ENCODE measurements at regions not wholly inside any gene's neighbourhood (a gene's known extent, or its start where the extent isn't known, plus 50 kb on each side); places are given as distances from the start of the nearest gene placed in this dataset.

DNA sequence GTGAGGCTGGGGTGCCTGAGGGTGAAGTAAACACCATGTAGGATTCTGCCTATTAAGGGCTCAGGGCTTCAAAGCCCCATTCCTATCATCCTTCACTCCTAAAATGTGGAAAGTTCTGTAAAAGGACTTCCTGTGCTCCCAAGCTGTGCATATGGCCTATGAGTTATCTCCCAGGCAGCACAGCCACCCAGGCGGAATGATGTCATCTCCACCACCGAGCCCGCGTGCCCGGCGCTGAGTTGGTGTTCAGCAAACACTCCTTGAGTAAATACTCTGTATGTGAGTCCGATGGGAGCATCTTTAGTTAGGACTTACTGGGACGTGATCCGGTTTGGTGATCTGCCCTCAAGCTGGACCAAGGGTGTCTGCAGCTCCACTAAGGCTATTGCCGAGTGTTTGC lies 437.3 kb downstream of the MED13L start:
- WGBS, 2 experiments: 84 to 87% methylated on average over 10 of the region's 10 CpGs
- no peaks in the 10 kb centered on the region for H3K9me3 ChIP-seq (ENCODE audit: control insufficient read depth, low read length)
- no peak overlapping the region for H3K27ac ChIP-seq (ENCODE audit: insufficient read depth, low read depth, low read length, poor library complexity, severe bottlenecking)
- no peaks in the 10 kb centered on the region for H3K27me3 ChIP-seq (ENCODE audit: control insufficient read depth, insufficient read depth, low read length, poor library complexity, severe bottlenecking)
- H3K4me1 ChIP-seq (ENCODE audit: control insufficient read depth, insufficient read depth, low read length): no peaks in the 10 kb centered on the region
- H3K4me3 ChIP-seq (ENCODE audit: insufficient read depth, low read depth, low read length): no peak overlapping the region
- H3K36me3 ChIP-seq (ENCODE audit: control insufficient read depth, insufficient read depth, low read length): no peaks in the 10 kb centered on the region

DNA sequence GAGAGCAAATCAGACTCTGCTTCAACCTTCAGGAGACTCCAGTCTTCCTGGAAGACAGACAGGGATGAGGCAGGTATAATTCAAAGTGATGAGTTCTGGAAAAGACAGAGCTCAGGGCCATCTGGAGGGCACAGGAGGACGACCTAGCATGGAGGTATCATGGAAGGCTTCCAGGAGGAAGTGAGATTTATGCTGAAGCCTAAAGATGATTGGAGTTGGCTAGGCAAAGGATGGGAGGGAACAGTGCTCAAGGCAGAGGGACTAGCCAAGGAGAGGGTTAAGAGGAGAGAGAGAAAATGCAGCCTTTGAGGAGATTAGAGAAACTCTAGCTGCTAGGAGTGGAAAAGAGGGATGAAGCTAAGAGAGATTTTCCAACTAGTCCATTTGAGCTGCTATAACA lies 438.5 kb downstream of the MED13L start:
- Histone ChIP-seq H3K27me3 (ENCODE audit: control insufficient read depth, insufficient read depth, low read length, poor library complexity, severe bottlenecking) (no peaks in the 10 kb centered on the region), H3K27ac (ENCODE audit: insufficient read depth, low read depth, low read length, poor library complexity, severe bottlenecking) (no peak overlapping the region), H3K4me3 (ENCODE audit: insufficient read depth, low read depth, low read length) (no peak overlapping the region), H3K9me3 (ENCODE audit: control insufficient read depth, low read length) (no peaks in the 10 kb centered on the region), H3K36me3 (ENCODE audit: control insufficient read depth, insufficient read depth, low read length) (no peaks in the 10 kb centered on the region), H3K4me1 (ENCODE audit: control insufficient read depth, insufficient read depth, low read length) (no peaks in the 10 kb centered on the region)
- 77 to 80% methylated on average over 1 of the region's 1 CpG for WGBS, 2 experiments

DNA sequence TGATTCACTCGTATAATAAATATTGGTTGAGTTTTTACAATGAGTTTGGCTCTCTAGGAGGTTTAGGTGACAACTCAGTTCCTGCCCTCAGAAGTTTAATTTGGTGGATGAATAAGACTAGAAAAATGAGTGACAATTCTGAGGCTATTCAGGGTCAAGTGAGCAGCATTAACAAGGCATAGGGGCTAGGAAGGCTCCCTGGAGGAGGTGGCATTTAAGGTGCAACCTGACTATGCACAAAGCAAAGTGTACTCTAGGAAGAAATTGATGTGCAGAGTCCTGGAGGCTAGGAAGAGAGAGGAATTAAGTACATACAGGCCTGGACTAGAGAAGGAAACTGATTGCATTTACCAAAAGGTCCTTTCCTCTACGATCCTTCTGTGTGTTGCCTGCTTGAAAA lies 440.3 kb downstream of the MED13L start:
- 88 to 100% methylated on average over 2 of the region's 2 CpGs for WGBS, 2 experiments

DNA sequence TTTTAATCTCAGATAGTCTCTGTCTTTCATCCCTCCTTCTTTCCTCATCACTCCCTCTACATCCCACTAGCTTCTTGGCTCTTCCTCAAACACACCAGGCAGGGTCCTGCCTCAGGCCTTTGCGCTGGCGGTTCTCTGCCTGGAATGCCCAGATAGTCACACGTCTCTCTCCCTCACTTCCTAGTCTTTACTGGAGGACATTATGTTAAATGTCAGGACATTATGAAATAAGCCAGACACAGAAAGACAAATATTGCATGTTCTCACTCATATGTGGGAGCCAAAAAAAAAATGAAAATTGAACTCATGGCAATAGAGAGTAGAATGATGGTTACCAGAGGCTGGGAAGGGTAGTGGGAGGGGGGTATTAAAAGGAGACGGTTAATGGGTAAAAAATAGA lies 442.0 kb downstream of the MED13L start:
- Histone ChIP-seq H3K9me3 (ENCODE audit: control insufficient read depth, low read length) (no peaks in the 10 kb centered on the region), H3K36me3 (ENCODE audit: control insufficient read depth, insufficient read depth, low read length) (no peaks in the 10 kb centered on the region), H3K4me3 (ENCODE audit: insufficient read depth, low read depth, low read length) (no peak overlapping the region), H3K4me1 (ENCODE audit: control insufficient read depth, insufficient read depth, low read length) (no peaks in the 10 kb centered on the region), H3K27ac (ENCODE audit: insufficient read depth, low read depth, low read length, poor library complexity, severe bottlenecking) (no peak overlapping the region), H3K27me3 (ENCODE audit: control insufficient read depth, insufficient read depth, low read length, poor library complexity, severe bottlenecking) (no peaks in the 10 kb centered on the region)
- WGBS, 2 experiments: 94 to 100% methylated on average over 4 of the region's 4 CpGs

More for the DNA sequence above, 440.3 kb downstream of the MED13L start:
- H3K4me3 ChIP-seq (ENCODE audit: insufficient read depth, low read depth, low read length): no peak overlapping the region
- no peaks in the 10 kb centered on the region for H3K4me1 ChIP-seq (ENCODE audit: control insufficient read depth, insufficient read depth, low read length)
- H3K9me3 ChIP-seq (ENCODE audit: control insufficient read depth, low read length): no peaks in the 10 kb centered on the region
- H3K27ac ChIP-seq (ENCODE audit: insufficient read depth, low read depth, low read length, poor library complexity, severe bottlenecking): no peak overlapping the region
- no peaks in the 10 kb centered on the region for H3K36me3 ChIP-seq (ENCODE audit: control insufficient read depth, insufficient read depth, low read length)
- H3K27me3 ChIP-seq (ENCODE audit: control insufficient read depth, insufficient read depth, low read length, poor library complexity, severe bottlenecking): no peaks in the 10 kb centered on the region

DNA sequence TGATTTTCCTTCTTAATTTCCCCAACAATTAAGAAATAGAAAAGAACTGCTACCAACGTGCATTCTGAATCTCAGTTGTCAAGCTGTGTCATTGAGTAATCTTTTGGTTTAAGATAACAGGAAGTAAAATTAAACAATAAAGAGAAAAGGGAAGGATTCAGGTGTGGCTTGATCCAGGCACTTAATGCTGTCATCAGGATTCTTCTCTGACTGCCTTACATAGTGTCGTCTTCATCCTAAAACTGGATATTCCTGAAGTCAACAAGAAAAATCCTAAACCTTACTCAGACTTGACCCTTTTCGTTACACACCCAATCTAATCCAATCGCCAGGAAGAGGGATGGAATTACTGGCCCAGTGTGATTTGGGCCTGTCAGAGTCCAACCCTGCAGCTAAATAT lies 443.8 kb downstream of the MED13L start:
- no peak overlapping the region for H3K27ac ChIP-seq (ENCODE audit: insufficient read depth, low read depth, low read length, poor library complexity, severe bottlenecking)
- no peak overlapping the region for H3K4me3 ChIP-seq (ENCODE audit: insufficient read depth, low read depth, low read length)
- 92 to 95% methylated on average over 4 of the region's 4 CpGs for WGBS, 2 experiments

DNA sequence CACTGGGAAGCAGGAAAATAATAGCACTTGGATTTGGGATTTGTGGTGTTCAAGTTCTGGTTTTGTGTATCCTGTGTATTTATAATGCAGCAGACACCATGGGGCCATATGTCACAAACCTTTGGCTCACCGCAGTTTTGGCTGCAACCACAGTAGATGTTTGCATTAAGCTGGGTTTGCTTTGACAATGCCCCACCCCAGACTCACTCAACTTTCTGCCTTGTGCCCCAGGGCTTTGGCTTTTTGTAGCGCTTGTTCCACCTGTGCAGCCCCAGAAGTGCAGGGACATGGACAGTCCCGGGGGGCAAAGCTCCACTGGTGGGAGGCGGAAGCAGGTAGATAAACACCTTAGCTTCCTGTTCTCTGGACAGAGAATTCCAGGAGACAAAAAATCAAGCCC lies 446.9 kb downstream of the MED13L start:
- Histone ChIP-seq H3K9me3 (ENCODE audit: control insufficient read depth, low read length) (no peaks in the 10 kb centered on the region), H3K4me1 (ENCODE audit: control insufficient read depth, insufficient read depth, low read length) (no peaks in the 10 kb centered on the region), H3K36me3 (ENCODE audit: control insufficient read depth, insufficient read depth, low read length) (no peaks in the 10 kb centered on the region), H3K27ac (ENCODE audit: insufficient read depth, low read depth, low read length, poor library complexity, severe bottlenecking) (no peak overlapping the region), H3K4me3 (ENCODE audit: insufficient read depth, low read depth, low read length) (no peak overlapping the region), H3K27me3 (ENCODE audit: control insufficient read depth, insufficient read depth, low read length, poor library complexity, severe bottlenecking) (no peaks in the 10 kb centered on the region)
- 92 to 97% methylated on average over 4 of the region's 4 CpGs for WGBS, 2 experiments

More for the DNA sequence above, 443.8 kb downstream of the MED13L start:
- no peaks in the 10 kb centered on the region for H3K36me3 ChIP-seq (ENCODE audit: control insufficient read depth, insufficient read depth, low read length)
- H3K9me3 ChIP-seq (ENCODE audit: control insufficient read depth, low read length): no peaks in the 10 kb centered on the region
- no peaks in the 10 kb centered on the region for H3K4me1 ChIP-seq (ENCODE audit: control insufficient read depth, insufficient read depth, low read length)
- H3K27me3 ChIP-seq (ENCODE audit: control insufficient read depth, insufficient read depth, low read length, poor library complexity, severe bottlenecking): no peaks in the 10 kb centered on the region

DNA sequence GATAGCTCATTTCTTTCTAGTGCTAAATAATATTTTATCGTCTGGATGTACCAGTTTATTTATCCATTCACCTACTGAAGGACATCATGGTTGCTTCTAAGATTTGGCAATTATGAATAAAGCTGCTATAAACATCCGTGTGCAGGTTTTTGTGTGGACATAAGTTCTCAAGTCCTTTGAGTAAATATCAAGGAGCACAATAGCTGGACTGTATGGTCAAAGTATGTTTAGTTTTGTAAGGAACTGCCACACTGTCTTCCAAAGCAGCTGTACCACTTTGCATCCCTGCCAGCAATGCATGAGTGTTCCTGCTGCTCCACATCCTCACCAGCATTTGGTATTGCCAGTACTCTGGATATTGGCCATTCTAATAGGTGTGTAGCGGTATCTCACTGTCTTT lies 447.4 kb downstream of the MED13L start:
- Histone ChIP-seq H3K4me1 (ENCODE audit: control insufficient read depth, insufficient read depth, low read length) (no peaks in the 10 kb centered on the region), H3K9me3 (ENCODE audit: control insufficient read depth, low read length) (no peaks in the 10 kb centered on the region), H3K27me3 (ENCODE audit: control insufficient read depth, insufficient read depth, low read length, poor library complexity, severe bottlenecking) (no peaks in the 10 kb centered on the region), H3K27ac (ENCODE audit: insufficient read depth, low read depth, low read length, poor library complexity, severe bottlenecking) (no peak overlapping the region), H3K4me3 (ENCODE audit: insufficient read depth, low read depth, low read length) (no peak overlapping the region), H3K36me3 (ENCODE audit: control insufficient read depth, insufficient read depth, low read length) (no peaks in the 10 kb centered on the region)
- WGBS, 2 experiments: 89 to 93% methylated on average over 1 to 3 of the region's 3 CpGs

DNA sequence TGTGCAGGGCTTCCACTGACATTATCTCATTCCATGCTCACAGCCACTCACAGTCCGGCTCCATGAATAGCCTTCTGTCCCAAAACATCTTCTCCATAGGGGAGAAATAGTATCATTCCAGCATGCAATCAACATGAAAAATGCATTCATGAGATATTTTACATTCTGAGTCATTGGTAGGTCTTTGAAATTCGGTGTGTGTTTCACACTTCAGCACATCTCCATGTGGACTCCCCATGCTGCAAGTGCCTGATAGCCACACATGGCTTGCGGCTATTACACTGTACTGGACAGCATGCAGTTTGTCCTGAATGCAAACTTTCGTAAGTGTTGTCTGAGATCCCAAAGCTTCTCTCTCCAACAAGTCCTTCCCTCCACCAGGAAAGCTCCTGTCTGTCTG lies 449.3 kb downstream of the MED13L start:
- Histone ChIP-seq H3K27ac (ENCODE audit: insufficient read depth, low read depth, low read length, poor library complexity, severe bottlenecking) (no peak overlapping the region), H3K4me1 (ENCODE audit: control insufficient read depth, insufficient read depth, low read length) (no peaks in the 10 kb centered on the region), H3K4me3 (ENCODE audit: insufficient read depth, low read depth, low read length) (no peak overlapping the region), H3K9me3 (ENCODE audit: control insufficient read depth, low read length) (no peaks in the 10 kb centered on the region), H3K27me3 (ENCODE audit: control insufficient read depth, insufficient read depth, low read length, poor library complexity, severe bottlenecking) (no peaks in the 10 kb centered on the region), H3K36me3 (ENCODE audit: control insufficient read depth, insufficient read depth, low read length) (no peaks in the 10 kb centered on the region)
- WGBS, 2 experiments: 88 to 91% methylated on average over 4 of the region's 4 CpGs

DNA sequence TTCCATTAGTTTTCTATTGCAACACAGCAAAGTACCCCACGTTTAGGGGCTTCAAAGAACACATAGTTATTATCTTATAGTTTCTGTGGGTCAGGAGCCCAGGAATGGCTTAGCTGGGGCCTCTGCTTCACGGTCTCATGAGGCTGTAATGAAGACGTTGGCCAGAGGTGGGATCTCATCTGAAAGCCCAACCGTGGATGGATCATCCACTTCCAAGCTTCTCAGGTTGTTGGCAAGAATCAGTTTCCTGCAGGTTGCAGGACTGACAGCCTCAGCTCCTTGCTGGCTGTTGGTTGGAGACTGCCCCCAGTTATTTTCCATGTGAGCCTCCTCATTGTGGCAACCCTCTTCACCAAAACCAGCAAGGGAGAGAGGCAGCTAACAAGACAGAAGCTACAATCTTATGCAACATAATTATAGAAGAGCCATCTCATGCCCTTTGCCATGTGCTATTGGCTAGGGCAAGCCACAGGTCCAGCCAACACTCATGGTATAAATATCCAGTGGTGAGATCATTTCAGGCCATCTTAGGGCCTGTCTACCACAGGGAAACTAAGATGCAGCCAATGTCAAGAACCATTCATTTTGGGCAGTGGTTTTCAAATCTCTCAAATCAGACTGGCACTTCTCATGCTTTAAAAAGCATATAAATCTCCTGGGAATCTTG lies 452.4 kb downstream of the MED13L start:
- no peak overlapping the region for H3K27ac ChIP-seq (ENCODE audit: insufficient read depth, low read depth, low read length, poor library complexity, severe bottlenecking)
- H3K27me3 ChIP-seq (ENCODE audit: control insufficient read depth, insufficient read depth, low read length, poor library complexity, severe bottlenecking): no peaks in the 10 kb centered on the region
- no peak overlapping the region for H3K4me3 ChIP-seq (ENCODE audit: insufficient read depth, low read depth, low read length)
- no peaks in the 10 kb centered on the region for H3K36me3 ChIP-seq (ENCODE audit: control insufficient read depth, insufficient read depth, low read length)
- no peaks in the 10 kb centered on the region for H3K9me3 ChIP-seq (ENCODE audit: control insufficient read depth, low read length)
- WGBS, 2 experiments: 92 to 95% methylated on average over 3 to 4 of the region's 4 CpGs
- H3K4me1 ChIP-seq (ENCODE audit: control insufficient read depth, insufficient read depth, low read length): no peaks in the 10 kb centered on the region

DNA sequence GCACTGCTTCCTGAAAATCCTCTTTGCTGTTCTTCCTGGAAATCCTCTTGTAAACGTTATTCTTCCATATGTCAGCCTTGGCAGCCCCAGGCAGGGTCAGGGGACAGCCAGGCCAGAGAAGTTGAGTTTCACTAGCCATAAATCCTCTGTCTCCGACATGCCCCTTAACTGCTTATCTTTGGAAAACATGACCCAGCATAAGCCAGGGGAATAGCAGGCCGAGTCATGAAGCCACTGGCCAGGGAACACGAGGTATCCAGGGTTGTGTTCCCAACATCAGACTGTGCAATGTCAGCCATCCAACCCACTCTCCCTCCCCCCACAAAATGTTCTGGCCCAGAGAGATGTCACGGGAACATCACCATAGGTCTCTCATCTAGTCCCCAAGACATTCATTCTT lies 453.9 kb downstream of the MED13L start:
- Histone ChIP-seq H3K4me3 (ENCODE audit: insufficient read depth, low read depth, low read length) (no peak overlapping the region), H3K9me3 (ENCODE audit: control insufficient read depth, low read length) (no peaks in the 10 kb centered on the region), H3K4me1 (ENCODE audit: control insufficient read depth, insufficient read depth, low read length) (no peaks in the 10 kb centered on the region), H3K27ac (ENCODE audit: insufficient read depth, low read depth, low read length, poor library complexity, severe bottlenecking) (no peak overlapping the region), H3K36me3 (ENCODE audit: control insufficient read depth, insufficient read depth, low read length) (no peaks in the 10 kb centered on the region), H3K27me3 (ENCODE audit: control insufficient read depth, insufficient read depth, low read length, poor library complexity, severe bottlenecking) (no peaks in the 10 kb centered on the region)
- WGBS, 2 experiments: 92% methylated on average over 5 of the region's 5 CpGs

DNA sequence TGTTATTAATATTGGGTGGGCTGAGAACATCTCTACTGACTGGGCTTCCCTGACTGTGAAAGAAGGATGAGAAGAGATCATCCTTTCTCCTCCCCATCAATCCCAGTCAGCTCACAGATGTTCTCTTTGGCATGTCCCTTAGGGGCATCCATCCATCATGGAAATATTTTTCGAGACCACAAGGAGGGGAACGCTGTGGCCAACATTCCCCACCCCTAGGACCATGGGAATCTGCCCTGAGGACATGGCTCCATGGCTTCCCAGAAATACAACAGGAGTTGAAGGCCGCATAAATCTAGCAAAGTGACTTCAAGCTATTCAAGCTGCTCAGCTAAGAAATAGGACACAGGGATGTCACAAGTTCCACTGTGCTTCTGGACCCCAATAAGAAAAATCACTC lies 456.8 kb downstream of the MED13L start:
- Histone ChIP-seq H3K27ac (ENCODE audit: insufficient read depth, low read depth, low read length, poor library complexity, severe bottlenecking) (no peak overlapping the region), H3K36me3 (ENCODE audit: control insufficient read depth, insufficient read depth, low read length) (no peaks in the 10 kb centered on the region), H3K4me1 (ENCODE audit: control insufficient read depth, insufficient read depth, low read length) (no peaks in the 10 kb centered on the region), H3K4me3 (ENCODE audit: insufficient read depth, low read depth, low read length) (no peak overlapping the region), H3K9me3 (ENCODE audit: control insufficient read depth, low read length) (no peaks in the 10 kb centered on the region), H3K27me3 (ENCODE audit: control insufficient read depth, insufficient read depth, low read length, poor library complexity, severe bottlenecking) (no peaks in the 10 kb centered on the region)
- 85 to 88% methylated on average over 3 of the region's 3 CpGs for WGBS, 2 experiments
